HG03565 (cell line): ENCODE measurements at regions not wholly inside any gene's neighbourhood (a gene's known extent, or its start where the extent isn't known, plus 50 kb on each side); places are given as distances from the start of the nearest gene placed in this dataset.
"Not testable (repeated sequence)": the region's sequence is repeated elsewhere in the genome, so short reads cannot be mapped to it uniquely, and the experiment has no call there.

ENCODE experiments used
- ATAC-seq: cut with Tn5 transposase; IDR thresholded peaks from one replicate; pipeline ENCODE4 v1.9.1; 2021; ENCODE audit warnings: mild to moderate bottlenecking, moderate library complexity; ENCODE audit not compliant: unreplicated experiment

DNA sequence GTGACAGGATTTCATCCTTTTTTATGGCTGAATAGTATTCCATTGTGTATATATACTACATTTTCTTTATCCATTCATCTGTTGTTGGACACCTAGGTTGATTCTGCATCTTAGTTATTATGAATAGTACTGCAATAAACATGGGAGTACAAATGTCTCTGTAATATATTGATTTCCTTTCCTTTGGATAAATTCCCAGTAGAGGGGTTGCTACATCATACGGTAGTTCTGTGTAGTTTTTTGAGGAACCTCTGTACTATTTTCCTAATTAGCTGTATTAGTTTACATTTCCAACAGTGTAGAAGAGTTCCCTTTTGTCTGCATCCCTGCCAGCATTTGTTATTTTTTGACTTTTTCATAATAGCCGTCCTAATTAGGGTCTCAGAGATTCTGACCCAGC, 201.3 kb downstream of the GIPC2 start:
- no peak for ATAC-seq

DNA sequence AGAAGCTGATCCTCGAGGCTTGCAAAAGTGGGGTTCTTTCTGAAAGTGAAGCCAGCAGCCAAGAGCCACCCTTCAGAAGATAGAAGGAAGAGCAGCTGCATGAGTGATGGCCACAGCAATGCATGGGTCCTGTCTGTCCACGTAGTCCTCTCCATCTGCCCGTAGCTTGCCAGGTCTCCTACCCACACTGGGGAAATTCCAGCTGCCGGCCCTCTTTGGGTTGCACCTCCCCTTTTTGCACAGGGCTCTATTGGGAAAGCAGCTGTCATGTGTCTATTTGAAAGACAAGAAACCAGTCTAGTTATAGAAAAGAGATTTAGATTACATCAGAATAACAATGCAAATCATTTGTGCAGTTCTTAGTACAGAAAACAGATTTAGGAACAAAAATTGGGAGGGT, 204.4 kb downstream of the GIPC2 start:
- ATAC-seq = no peak

DNA sequence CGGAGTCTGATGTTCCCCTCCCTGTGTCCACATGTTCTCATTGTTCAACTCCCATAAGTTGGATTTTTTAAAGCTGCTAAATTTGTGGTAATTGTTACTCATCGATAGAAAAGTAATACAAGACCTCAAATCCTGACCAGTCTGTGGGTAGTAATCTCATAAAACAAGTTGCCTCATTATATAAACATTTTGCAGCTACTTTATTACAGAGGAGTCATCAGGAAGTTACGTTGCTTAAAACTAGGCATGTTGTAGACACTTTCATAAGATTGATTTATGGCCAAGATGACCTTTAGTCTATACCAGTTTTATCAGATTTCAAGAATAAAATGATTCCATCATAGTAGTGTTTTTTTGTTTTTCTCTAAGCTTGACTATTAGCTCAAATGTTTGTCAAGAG, 208.8 kb downstream of the GIPC2 start:
- ATAC-seq = no peak

- no peak for ATAC-seq
Measured at GRCh38 chr1:78255383-78255782, 209.6 kb downstream of the GIPC2 start.

DNA sequence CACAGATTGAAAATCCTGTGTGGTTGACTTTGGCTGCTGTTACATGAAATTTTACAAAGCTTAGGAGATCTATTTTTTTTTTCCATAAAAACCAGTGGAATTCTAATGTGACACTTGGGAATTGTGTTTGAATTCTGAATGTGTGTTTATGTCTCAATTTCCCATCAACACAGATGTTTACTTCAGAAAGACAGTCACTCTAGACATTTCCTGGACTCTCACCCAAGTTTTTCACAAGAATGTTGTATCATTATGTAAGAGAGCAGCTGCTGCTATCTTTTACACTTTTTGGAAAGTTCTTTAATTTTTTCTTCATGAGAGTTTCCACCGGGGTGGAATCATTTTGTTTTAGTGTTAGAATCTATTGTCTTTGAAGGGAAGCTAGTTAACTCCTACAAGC, 210.1 kb downstream of the GIPC2 start:
- ATAC-seq = no peak

DNA sequence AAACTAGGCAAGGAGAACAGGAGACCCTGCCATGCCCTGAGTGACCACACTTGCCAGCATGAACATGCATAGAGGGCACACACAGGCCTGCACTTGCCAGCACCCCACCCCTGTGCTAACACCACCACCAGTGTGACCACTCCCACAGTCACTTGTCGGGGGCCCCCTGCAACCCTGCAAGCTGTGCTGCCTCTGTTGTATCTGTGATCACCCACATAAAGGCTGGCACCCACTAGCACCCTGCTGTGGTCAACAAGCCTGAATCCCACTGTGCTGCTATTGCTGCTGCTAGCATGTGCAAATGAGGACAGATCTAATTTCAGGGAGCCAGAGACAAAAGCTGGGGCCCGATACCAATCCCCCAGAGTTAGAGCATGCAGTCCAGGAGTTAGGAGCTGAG, 217.7 kb downstream of the GIPC2 start:
- ATAC-seq = no peak

GRCh38 chr1:78263946-78264345, 218.2 kb downstream of the GIPC2 start:
- ATAC-seq = no peak

- no peak for ATAC-seq
Measured at GRCh38 chr1:78267513-78268218, 221.9 kb downstream of the GIPC2 start.

DNA sequence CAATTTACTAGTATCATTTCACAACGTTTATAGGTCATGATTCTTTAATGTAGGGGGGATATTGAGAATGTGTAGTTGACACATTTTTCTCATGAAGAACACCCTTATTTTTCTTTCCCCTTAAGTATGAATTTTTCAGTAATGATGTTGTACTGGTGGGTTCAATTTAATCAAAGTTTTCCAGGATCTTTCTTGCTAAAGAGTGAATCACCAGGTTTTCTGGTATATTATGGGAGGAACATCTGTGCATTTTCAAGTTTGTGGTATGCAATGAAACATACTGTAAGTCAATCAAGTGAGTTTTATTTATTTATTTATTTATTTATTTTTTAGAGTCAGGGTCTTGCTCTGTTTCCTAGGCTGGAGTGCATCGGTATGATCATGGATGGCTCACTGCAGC, 221.2 kb upstream of the PTGFR start:
- ATAC-seq = no peak

- not testable (repeated sequence) for ATAC-seq
Measured at GRCh38 chr1:78271423-78271822, 219.4 kb upstream of the PTGFR start.

GRCh38 chr1:78274814-78275213, 216.0 kb upstream of the PTGFR start:
- no peak for ATAC-seq

DNA sequence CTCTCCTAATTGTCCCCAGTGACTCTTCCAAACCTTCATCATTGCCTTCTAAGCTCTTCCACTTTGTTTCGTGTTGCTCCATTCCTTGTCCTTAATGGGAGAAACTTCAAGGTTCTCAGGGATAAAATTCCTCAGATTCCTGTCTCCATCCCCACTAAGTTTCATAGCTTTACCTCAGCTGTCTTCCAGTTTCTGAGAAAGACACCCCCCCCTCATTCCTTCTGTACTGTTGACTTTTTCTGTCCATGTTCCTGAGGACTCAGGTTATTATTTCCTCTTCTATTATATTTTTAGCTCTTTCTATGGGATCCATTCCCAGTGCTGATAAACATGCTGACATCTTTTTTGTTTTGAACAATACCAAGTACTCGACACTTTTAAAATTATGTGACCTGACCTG, 215.3 kb upstream of the PTGFR start:
- no peak for ATAC-seq

DNA sequence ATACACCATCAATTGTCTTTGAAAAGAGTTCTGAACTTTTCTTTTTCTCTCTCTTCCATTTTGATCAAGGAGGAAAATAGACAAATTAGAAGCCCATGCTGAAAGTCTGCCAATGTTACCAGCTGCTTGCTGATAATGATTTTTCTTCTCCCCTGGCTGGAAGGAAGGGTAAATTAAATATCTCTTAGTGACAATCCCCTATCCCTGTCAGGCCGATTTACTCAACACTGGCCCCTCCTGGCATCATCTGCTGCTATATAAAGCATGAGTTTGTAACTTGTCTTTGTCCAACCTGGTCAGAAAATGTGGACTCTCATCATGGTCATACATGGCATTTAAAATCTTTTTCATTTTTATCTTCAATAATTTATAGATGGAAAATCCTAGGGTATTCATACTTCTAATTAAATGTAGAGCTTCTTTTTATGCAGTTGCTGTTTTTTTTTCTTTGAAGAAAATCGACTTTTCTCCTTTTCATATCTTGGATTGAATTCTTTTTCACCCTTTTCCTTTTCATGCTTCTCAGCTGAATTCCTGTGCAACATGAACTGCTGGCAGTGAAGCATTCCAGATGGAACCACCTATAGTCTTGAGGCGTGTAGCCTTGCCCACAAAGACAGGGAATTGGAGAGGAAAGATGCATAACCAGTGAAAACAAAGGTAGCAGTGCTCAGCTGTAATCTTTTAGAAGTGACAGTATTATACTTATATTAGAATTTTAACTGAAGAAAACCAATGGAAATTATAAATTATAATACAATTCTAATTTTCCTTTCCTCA, 214.7 kb upstream of the PTGFR start:
- no peak for ATAC-seq

- peak; percentile 70 for ATAC-seq
Measured at GRCh38 chr1:78277253-78277652, 213.5 kb upstream of the PTGFR start.

GRCh38 chr1:78279051-78279450, 211.7 kb upstream of the PTGFR start:
- no peak for ATAC-seq

DNA sequence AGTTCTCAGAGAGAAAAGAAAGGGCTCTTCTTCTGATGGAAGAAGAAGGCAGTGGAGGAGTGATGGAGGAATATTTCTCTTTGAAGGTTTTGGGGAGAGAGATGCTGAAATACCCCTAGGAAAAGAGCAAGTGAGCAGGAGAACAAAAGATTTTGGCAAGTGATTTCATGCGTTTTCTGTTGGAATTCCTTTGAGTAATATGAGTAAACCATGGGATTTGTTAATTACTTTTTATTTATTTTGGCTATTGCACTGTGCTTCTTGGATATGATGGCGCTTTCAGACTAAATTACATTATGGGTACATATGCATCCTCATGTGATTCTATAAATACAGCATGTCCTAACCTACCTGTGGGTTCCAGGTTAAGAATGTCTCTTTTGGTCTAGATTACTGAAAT, 210.1 kb upstream of the PTGFR start:
- ATAC-seq = no peak

DNA sequence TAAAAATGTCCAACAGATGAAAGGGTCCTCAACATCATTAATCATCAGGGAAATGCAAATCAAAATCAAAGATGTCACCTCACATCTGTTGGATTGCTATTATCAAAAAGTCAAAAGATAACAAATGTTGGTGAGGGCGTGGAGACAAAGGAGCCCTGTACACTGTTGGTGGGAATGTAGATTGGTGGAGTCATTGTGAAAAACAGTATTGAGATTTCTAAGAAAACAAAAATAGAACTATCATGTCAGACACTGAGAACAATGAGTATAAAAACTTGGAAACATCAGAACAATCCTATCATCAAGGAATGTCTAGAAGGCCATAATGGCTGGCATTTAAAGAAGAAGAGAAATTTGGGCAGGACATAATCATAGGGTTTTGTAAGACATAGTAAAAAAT, 209.2 kb upstream of the PTGFR start:
- no peak for ATAC-seq

- ATAC-seq = no peak
Measured at GRCh38 chr1:78283691-78284090, 207.1 kb upstream of the PTGFR start.

- no peak for ATAC-seq
Measured at GRCh38 chr1:78284354-78284753, 206.4 kb upstream of the PTGFR start.

GRCh38 chr1:78286686-78287085, 204.1 kb upstream of the PTGFR start:
- no peak for ATAC-seq

- no peak for ATAC-seq
Measured at GRCh38 chr1:78289603-78290002, 201.2 kb upstream of the PTGFR start.

DNA sequence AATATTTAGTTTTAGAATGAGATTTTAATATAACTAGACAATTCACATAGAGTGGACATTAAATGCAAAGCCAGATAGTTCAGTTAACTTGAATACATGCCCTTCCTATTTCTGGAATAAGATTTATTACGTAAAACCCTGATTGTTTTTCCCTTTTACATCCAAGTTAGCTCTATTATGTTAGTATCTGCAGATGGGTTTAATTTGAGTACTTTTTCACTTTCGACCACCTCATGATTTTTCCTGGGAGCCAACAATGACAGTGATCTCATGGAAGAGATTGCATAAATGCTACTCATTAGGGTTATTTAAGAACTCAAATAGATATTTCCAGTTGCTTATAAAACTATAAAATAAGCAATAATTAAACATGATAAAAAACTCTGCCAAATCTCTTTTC, 199.4 kb upstream of the PTGFR start:
- ATAC-seq = no peak

DNA sequence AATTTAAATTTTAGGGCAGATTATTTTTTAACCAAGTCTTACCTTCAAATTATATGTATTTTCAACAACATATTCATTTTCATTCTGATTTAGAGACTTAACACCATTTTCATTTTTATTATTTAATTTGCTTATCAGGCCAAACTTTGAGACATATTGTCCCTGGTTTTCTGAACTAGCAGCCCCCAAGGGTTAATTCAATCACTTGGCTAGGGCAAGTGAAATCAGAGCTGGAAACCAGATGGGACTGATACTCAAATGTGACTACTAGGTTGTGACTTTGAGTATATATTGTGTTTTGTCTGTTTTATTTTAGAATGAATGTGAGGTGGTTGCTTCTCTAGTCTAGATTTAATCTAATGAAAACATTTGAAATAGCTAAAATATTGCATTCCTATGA, 198.9 kb upstream of the PTGFR start:
- ATAC-seq = no peak
